Activated naive CD4-positive, alpha-beta T cell treated with Interleukin-2 at 50 U/mL for 16 hours (primary cell): ENCODE measurements at regions not wholly inside any gene's neighbourhood (a gene's known extent, or its start where the extent isn't known, plus 50 kb on each side); places are given as distances from the start of the nearest gene placed in this dataset.
"Not testable (repeated sequence)": the region's sequence is repeated elsewhere in the genome, so short reads cannot be mapped to it uniquely, and the experiment has no call there.

ENCODE experiments used
- DNase-seq: peaks from one replicate; pipeline ENCODE4 v3.0.0-alpha.2; 2020

DNA sequence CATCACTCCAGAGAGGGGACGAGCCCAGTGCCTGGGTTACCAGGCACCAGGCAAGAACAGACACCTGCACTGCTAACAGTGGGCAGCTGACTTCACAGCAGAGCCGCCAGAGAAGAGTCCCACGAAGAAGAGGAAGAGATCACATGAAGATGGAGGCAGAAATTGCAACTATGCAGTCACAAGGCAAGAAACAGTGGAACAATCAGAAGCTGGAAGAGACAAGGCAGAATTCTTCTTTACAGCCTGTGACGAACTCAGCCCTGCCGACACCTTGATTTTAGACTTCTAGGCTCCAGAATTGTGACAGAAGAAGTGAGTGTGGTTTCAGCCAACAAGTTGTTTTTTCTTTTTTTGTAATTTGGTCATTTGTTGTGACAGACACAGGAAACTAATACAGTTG, 59.2 kb downstream of the IL12A start:
- DNase-seq = no peak

DNA sequence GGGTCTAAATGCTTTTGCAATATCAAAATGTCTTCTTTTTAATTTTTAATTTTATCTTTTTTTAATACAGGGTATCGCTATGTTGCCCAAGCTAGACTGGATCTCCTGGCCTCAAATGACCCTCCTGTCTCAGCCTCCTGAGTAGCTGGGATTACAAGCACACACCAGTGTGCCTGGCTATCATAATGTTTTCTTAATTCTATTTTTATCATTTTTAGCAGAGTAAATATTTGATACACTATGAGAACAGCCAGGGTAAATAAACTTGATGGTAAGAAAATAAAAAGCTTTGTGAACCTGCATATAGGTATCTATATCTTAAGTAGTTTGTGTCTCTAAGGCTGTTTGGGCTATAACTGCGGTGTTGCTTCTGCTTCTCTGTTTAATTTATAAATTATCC, 60.4 kb downstream of the IL12A start:
- DNase-seq = no peak

DNA sequence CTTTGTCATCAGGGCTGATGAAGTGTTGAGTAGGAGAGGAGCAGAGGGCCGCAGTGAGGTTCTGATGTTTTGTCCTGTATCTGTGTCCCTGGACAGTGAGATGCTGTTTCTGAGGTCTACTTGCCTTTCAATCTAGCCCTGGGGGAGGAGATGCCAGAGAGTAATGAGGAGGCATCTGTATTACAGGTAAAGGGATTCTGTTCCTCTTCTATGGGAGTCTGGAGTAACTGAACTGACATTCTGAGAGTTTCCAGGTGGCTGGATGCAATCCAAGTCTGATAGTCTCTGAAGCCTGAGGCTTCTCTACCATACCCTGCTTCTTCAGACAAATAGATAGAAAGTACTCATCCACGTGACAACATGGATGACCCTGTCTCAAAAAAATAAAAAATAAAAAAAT, 60.9 kb downstream of the IL12A start:
- no peak for DNase-seq

DNA sequence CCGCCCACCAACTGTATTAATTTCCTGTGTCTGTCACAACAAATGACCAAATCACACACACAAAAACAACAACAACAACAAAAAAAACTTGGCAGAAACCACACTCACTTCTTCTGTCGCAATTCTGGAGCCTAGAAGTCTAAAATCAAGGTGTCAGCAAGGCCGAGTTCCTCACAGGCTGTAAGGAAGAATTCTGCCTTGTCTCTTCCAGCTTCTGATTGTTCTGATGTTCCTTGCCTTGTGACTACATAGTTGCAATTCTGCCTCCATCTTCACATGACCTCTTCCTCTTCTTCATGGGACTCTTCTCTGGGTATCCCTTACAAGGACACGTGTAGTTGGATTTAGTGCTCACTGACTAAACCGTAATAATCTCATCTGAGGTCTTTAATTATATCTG, 61.4 kb downstream of the IL12A start:
- no peak for DNase-seq

DNA sequence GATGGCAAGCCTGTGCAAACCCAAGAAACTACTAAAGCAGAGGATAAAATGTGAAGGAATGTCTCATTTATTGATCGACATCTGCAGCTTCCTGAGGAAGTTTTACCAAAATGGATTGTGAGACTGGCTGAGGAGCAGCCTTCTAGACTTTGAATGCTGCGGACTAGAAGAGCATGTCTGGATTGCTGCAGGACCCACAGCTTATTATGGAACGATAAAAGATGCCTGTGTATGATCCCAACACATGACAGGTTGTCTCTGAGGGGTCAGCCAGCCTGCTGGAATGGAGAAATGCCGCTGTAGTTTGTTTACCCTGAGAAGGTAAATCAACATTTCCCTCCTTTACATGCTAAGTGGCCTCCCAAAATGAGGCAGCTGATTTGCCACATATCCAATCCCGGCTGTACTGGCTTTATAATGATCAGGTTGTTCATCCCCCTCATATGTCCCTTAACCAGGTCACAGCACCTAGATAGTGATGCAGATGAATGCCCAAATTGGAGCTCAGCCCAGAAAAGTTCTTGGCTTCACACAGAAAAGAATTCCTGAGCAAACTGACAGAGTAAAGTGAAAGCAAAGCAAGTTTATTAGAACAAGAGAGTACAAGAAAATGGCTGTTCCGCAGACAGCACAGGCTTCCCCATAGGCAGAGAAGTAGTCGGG, 63.9 kb downstream of the IL12A start:
- DNase-seq = no peak

DNA sequence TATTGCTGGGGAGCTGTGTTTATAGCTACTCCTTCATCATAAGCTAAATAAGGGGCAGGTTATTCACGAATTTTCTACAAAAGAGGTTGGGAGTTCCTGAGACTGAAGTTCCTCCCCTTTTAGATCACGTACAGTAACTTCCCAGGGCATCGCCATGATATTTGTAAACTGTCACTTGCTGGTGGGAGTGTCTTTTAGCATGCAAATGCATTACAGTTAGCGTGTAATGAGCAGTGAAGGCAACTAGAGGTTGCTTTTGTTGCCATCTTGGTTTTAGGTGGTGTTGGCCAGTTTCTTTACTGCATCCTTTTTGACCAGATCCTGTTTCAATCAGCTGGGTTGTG, 64.4 kb downstream of the IL12A start:
- no peak for DNase-seq

DNA sequence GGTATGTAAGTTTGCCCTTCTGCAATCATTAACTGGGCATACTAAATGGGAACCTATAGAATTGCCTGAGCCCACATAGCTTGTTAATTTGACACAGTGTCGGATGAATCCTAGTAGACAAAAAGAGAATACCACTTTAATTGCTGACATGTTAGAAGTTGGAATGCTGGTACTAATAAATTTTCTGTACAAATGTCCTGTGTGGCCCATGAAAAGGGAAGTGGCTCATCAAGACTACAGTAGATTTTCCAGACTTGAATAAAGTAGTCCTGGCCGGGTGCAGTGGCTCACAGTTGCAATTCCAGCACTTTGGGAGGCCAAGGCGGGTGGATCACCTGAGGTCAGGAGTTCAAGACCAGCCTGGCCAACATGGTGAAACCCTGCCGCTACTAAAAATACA, 66.2 kb downstream of the IL12A start:
- not testable (repeated sequence) for DNase-seq

DNA sequence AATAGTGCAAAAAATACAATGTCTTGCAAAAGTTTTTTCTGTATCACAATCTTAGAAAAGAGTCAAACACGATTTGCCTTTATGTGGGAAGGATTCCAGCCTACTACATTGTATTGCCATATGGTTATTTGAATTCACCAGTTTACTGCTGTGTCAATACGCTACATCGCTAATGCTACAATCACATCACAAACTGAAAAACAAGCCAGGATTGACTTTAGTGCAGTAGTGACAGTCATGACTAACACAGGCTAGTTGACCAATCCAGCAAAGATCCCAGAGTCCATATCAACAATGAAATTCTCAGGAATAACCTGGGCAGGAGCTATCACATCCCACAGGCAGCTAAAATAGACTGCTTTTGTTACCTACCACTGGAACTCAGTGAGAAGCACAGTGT, 67.0 kb downstream of the IL12A start:
- no peak for DNase-seq

DNA sequence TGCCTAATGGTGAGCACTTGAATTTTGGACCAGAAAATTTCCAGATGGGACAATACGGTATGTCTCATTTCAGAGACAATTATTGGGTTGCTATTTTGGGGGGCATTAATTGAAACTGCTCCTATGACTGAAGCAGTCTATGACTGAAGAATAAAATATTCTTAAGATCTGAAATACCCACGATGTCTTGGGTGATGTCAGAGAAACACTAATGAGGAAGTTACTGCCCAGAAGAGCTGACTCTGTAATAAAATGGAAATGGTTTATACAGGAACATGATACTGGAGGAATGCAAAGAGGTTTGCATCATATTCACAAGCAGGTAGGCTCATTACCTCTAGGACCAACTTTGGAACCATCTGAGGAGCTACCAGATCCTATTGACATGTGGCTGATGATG, 68.7 kb downstream of the IL12A start:
- DNase-seq = no peak

DNA sequence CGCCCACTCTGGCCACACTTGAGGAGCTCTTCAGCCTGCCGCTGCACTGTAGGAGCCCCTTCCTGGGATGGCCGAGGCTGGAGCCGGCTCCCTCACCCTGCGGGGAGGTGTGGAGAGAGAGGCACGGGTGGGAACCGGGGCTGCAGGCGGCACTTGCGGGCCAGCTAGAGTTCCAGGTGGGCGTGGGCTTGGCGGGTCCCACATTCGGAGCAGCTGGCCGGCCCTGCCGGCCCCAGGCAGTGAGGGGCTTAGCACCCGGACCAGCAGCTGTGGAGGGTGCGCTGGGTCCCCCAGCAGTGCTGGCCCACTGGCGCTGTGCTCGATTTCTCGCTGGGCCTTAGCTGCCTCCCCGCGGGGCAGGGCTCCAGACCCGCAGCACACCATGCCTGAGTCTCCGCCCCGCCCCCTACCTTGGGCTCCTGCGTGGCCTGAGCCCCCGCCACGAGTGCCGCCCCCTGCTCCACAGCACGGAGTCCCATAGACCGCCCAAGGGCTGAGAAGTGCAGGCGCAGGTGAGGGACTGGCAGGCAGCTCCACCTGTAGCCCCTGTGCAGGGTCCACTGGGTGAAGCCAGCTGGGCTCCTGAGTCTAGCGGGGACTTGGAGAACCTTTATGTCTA, 71.9 kb downstream of the IL12A start:
- DNase-seq = no peak

DNA sequence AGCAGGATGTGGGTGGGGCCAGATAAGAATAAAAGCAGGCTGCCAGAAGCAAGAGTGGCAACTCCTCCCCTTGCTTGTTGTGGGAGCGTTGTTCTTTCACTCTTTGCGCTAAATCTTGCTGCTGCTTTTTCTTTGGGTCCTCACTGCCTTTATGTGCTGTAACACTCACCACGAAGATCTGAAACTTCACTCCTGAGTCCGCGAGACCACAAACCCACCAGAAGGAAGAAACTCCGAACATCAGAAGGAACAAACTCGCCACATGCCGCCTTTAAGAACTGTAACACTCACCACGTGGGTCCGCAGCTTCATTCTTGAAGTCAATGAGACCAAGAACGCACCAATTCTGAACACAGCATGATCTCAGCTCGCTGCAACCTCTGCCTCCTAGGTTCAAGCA, 72.9 kb downstream of the IL12A start:
- DNase-seq = no peak

DNA sequence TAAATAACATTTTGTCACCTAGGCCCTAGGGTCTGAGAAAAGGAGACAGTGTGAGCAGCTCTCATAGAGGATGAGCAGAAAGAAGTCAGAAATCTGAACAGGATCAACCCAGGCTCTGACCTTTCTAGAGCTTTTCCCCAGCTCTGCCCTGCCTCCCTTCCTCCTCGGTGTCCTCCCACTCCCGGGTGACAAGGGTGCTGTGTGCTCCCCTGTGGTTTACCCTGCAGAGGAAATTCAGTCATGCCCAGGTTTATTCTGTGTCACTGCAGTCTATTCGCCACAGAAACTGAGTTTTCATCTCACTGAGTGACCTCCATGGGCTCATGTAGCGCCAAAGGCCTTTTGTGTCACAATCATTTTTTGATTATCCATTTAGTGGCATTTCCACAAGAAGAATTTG, 76.6 kb downstream of the IL12A start:
- DNase-seq = no peak

DNA sequence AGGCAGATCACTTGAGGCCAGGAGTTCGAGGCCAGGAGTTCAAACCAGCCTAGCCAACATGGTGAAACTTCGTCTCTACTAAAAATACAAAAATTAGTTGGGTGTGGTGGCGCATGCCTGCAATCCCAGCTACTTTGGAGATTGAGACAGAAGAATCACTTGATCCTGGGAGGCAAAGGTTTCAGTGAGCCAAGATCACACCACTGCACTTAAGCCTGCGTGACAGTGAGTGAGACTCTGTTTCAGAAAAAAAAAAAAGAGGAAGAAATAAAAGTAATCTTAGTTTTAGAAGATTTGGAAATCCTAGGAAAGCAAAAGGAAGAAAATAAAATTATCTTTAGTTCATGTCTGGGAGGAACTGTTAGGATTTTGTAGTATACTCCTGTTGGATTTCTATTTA, 77.2 kb downstream of the IL12A start:
- DNase-seq = no peak

DNA sequence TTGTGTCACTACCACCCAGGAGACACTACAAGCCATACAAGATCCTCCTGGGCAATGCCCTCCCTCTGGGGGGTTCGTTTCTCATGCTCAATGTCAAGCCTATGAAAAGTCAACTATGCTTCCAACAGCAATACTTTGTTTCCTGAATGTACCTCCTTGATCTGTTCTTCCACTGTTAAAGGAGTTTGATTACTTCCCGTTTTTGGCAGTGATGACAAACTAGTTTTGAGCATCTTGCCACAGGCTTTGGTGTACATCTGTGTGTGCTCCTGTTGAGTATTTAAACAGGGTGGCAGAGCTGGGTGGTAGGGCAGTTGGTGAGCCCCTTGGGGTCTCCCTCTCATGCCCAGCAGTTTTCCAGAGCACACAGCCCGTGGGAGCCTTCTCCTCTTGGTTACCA, 81.4 kb downstream of the IL12A start:
- no peak for DNase-seq

DNA sequence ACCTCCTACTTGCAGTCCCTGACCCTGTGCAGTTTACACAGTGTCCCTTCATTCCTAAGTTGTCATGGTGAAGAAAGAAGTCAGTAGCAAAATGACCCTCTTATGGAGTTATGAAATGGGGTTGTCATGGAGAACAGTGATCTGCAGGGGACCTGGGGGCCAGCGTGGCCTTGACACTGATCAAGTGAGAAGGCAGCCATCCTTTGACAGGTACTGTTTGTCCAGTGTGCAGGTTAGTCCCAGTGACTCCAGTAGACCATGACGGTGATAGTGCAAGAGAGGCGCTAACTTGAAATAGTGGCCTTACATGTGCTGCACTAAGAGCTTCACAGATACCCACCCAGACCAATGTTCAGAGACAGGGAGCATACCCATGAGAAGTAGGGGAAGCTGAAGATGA, 87.9 kb downstream of the IL12A start:
- DNase-seq = no peak

DNA sequence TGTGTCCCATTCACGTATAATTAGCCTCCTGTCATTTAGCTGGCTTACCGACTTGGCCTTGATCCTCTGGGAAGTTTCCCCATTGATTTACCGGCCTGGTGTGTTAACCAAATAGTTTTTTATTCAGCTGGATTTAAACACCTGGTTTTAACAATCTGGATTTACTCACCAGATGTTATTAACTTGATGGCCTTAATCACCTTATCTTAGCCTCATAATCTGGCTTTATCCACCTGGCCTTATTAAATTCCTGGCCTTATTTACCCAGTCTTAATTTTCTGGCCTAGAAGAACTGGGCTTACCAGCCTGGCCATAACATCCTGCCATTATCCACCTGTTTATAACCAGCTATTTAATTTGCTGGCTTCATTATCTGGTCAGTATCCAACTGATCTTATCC, 89.9 kb downstream of the IL12A start:
- no peak for DNase-seq

DNA sequence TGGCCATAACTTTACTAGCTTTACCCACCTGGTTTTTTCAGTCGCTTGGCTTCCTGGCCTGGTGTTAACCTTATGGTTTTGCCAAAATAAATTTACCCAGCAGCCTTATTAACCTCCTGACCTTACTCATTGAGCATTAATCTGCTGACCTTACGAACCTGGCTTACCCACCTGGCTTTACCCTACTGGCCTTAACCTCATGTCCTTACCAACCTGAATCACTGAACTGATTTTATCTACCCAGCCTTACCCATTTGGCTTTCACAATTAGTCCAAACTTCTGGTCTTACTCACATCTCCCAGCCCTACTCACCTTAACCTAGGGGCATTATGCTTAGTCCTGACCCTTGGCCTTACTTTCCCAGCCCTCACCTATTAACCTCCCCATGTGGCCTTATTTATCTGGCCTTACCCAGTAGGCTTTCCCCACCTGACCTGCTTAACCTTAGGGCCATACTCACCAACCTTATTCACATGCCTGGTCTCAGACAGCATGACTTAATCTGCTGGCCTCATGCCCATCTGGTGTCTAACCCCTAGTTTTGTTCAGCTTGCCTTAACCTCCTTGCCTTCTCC, 93.4 kb downstream of the IL12A start:
- DNase-seq = no peak

DNA sequence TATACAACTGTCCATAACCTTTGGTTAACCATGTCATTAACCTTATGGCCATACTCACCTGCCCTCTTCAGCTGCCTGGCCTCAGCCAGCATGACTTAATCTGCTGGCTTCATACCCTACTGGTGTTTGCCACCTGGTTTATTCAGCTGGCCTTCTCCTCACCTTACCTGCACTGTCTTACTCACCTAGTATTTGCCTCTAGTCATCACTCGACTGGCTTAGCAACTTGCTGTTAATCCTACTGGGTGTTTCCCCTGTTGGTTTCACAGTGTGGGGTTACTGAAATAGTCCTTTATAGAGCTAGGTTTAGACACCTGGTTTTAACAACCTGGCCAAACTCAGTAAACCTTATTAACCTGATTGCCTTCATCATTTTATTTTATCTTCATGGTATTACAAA, 96.4 kb downstream of the IL12A start:
- DNase-seq = no peak

DNA sequence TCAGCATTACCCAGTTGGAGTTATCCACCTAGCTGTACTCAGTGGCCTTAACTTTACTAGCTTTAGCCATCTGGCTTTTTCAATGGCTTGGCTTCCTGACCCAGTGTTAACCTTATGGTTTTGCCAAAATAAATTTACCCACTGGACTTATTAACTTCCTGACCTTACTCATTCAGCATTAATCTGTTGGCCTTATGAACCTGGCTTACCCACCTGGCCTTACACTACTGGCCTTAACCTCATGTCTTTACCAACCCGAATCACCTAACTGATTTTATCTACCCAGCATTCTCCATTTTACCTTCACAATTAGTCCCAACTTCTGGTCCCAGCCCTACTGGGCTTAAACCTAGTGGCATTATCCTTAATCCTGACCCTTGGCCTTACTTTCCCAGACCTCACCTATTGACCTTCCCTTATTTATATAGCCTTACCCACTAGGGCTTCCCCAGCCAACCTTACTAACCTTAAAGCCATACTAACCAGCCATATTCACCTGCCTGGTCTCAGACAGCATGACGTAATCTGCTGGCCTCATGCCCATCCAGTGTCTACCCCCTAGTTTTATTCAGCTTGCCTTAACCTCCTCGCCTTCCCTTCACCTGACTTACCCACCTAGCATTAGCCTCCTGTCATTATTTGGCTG, 100.0 kb downstream of the IL12A start:
- no peak for DNase-seq

DNA sequence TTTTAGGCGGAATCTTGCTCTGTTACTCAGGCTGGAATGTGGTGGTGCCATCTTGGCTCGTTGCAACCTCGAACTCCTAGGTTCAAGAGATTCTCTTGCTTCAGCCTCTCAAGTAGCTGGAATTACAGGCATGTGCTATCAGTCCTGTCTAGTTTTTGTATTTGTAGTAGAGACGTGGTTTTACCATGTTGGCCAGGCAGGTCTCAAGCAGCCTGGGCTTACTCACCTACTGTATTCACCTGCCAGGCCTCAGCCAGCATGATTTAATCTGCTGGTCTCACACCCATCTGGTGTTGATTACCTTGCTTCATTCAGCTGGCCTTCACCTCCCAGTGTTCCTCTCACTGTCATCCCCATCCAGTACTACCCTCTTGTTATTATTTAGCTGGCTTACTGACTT, 102.0 kb downstream of the IL12A start:
- DNase-seq = no peak

DNA sequence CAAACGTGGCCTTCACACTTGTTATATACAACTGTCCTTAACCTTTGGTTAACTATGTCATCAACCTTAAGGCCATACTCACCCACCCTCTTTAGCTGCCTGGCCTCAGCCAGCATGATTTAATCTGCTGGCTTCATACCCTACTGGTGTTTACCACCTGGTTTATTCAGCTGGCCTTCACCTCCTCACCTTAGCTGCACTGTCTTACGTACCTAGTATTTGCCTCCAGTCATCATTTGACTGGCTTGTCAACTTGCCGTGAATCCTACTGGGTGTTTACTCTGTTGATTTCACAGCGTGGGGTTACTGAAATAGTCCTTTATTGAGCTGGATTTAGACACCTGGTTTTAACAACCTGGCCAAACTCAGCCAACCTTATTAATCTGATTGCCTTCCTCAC, 102.8 kb downstream of the IL12A start:
- DNase-seq = no peak

DNA sequence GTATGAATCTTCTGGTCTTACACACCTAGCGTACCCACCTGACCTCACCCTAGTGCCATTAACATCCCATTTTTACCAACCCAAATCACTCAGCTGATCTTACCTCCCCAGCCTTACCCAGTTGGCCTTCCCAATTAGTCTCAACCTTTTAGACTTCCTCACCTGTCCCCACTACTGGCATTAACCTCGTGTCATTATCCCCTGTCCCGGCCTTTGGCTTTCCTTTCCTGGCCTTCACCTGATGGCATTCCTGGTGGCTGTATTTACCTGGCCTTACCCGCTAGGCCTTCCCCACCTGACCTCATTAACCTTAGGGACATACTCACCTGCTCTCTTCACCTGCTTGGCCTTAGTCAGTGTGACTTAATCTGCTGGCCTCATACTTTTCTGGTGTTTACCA, 104.1 kb downstream of the IL12A start:
- DNase-seq = no peak

DNA sequence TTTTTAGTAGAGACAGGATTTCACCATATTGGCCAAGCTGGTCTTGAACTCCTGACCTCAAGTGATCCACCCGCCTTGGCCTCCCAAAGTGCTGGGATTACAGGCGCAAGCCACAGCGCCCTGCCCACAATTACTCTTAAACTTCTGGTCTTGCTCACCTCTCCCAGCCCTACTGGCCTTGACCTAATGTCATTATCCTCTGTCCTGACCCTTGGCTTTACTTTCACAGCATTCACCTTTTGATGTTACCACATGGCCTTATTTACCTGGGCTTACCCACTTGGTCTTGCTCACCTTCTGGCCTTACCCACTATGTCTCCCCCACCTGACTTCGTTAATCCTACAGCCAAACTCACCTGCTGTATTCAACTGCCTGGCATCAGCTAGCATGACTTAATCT, 105.9 kb downstream of the IL12A start:
- DNase-seq = no peak

DNA sequence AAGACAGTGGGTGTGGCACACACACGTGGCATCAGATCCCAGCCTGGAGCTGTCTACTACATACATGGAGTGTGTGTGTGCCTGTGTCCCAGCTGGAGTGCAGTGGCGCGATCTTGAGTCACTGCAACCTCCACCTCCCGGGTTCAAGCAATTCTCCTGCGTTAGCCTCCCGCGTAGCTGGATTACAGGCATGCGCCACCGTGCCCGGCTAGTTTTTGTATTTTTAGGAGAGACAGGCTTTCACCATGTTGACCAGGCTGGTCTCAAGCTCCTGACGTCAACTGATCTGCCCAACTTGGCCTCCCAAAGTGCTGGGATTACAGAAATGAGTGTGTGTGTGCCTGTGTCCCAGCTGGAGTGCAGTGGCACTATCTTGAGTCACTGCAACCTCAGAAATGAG, 108.8 kb downstream of the IL12A start:
- DNase-seq = no peak
